ENCODE measurements at regions not wholly inside any gene's neighbourhood (a gene's known extent, or its start where the extent isn't known, plus 50 kb on each side); places are given as distances from the start of the nearest gene placed in this dataset.

- H3K4me3 ChIP-seq (ENCODE audit: low read length), result no peak overlapping the region
- DNase-seq (ENCODE audit: low read depth, low spot score), result no peak
These were observed 113.1 kb upstream of the RAB12 start for GRCh38 chr18:8496186-8496585.

GRCh38 chr18:8498905-8499304, 110.3 kb upstream of the RAB12 start:
- DNase-seq (ENCODE audit: low read depth, low spot score), result no peak
- H3K4me3 ChIP-seq (ENCODE audit: low read length), result no peak overlapping the region

- no peak overlapping the region for H3K4me3 ChIP-seq (ENCODE audit: low read length)
- DNase-seq (ENCODE audit: low read depth, low spot score), result no peak
These were observed 109.2 kb upstream of the RAB12 start for GRCh38 chr18:8499810-8500675.

GRCh38 chr18:8501044-8501443, 108.2 kb upstream of the RAB12 start:
- DNase-seq (ENCODE audit: low read depth, low spot score), result no peak
- H3K4me3 ChIP-seq (ENCODE audit: low read length), result no peak overlapping the region

GRCh38 chr18:8503248-8503647, 106.0 kb upstream of the RAB12 start:
- no peak for DNase-seq (ENCODE audit: low read depth, low spot score)
- H3K4me3 ChIP-seq (ENCODE audit: low read length), result no peak overlapping the region

- no peak overlapping the region for H3K4me3 ChIP-seq (ENCODE audit: low read length)
- no peak for DNase-seq (ENCODE audit: low read depth, low spot score)
These were observed 104.8 kb upstream of the RAB12 start for GRCh38 chr18:8504424-8504823.

- DNase-seq (ENCODE audit: low read depth, low spot score), result no peak
- no peak overlapping the region for H3K4me3 ChIP-seq (ENCODE audit: low read length)
These were observed 104.3 kb upstream of the RAB12 start for GRCh38 chr18:8504880-8505435.

GRCh38 chr18:8506251-8507049, 102.8 kb upstream of the RAB12 start:
- DNase-seq (ENCODE audit: low read depth, low spot score), result no peak
- no peak overlapping the region for H3K4me3 ChIP-seq (ENCODE audit: low read length)

GRCh38 chr18:8507361-8507760, 101.9 kb upstream of the RAB12 start:
- no peak for DNase-seq (ENCODE audit: low read depth, low spot score)
- no peak overlapping the region for H3K4me3 ChIP-seq (ENCODE audit: low read length)

- H3K4me3 ChIP-seq (ENCODE audit: low read length), result no peak overlapping the region
- no peak for DNase-seq (ENCODE audit: low read depth, low spot score)
These were observed 101.1 kb upstream of the RAB12 start for GRCh38 chr18:8507915-8508705.

- H3K4me3 ChIP-seq (ENCODE audit: low read length), result no peak overlapping the region
- DNase-seq (ENCODE audit: low read depth, low spot score), result no peak
These were observed 96.0 kb upstream of the RAB12 start for GRCh38 chr18:8513249-8513648.

- no peak overlapping the region for H3K4me3 ChIP-seq (ENCODE audit: low read length)
- no peak for DNase-seq (ENCODE audit: low read depth, low spot score)
These were observed 94.8 kb upstream of the RAB12 start for GRCh38 chr18:8514409-8514808.

GRCh38 chr18:8515142-8515865, 93.9 kb upstream of the RAB12 start:
- no peak for DNase-seq (ENCODE audit: low read depth, low spot score)
- H3K4me3 ChIP-seq (ENCODE audit: low read length), result no peak overlapping the region

GRCh38 chr18:8516371-8517250, 92.6 kb upstream of the RAB12 start:
- H3K4me3 ChIP-seq (ENCODE audit: low read length), result no peak overlapping the region
- no peak for DNase-seq (ENCODE audit: low read depth, low spot score)

- H3K4me3 ChIP-seq (ENCODE audit: low read length), result no peak overlapping the region
- DNase-seq (ENCODE audit: low read depth, low spot score), result no peak
These were observed 92.0 kb upstream of the RAB12 start for GRCh38 chr18:8517276-8517675.

GRCh38 chr18:8519102-8519501, 90.1 kb upstream of the RAB12 start:
- H3K4me3 ChIP-seq (ENCODE audit: low read length), result no peak overlapping the region
- no peak for DNase-seq (ENCODE audit: low read depth, low spot score)

GRCh38 chr18:8520266-8520665, 89.0 kb upstream of the RAB12 start:
- H3K4me3 ChIP-seq (ENCODE audit: low read length), result no peak overlapping the region
- no peak for DNase-seq (ENCODE audit: low read depth, low spot score)

GRCh38 chr18:8522756-8523155, 86.5 kb upstream of the RAB12 start:
- H3K4me3 ChIP-seq (ENCODE audit: low read length), result no peak overlapping the region
- DNase-seq (ENCODE audit: low read depth, low spot score), result no peak

All from Jurkat, Clone E6-1 (cell line).